HCT116 (cell line): ENCODE measurements at regions not wholly inside any gene's neighbourhood (a gene's known extent, or its start where the extent isn't known, plus 50 kb on each side); places are given as distances from the start of the nearest gene placed in this dataset.

ENCODE experiments used
- ATAC-seq: fragments of 200-7000 bp; cut with Tn5 transposase; 2 replicates; pipeline ENCODE4 v1.9.1; 2020; ENCODE audit warnings: mild to moderate bottlenecking, moderate library complexity
- BruUV-seq: library from RNA; stranded (reverse); fragments of 400-500 nt; replicated peaks from 2 replicates; lab custom pipeline; 2021; lab: Mats Ljungman, UMichigan
- CTCF ChIA-PET: fragments of 300-600 bp; sonication (Branson Sonifier 250); formaldehyde crosslinking; loops from one replicate; lab custom pipeline; 2021; ENCODE audit warnings: antibody characterized with exemption; lab: Charles Lee
- POLR2A ChIA-PET: fragments of 300-600, 350-600 bp; sonication (Branson Sonifier 250); formaldehyde crosslinking; loops from one replicate; lab custom pipeline; 2021; ENCODE audit warnings: antibody characterized with exemption; lab: Charles Lee
- RAD21 ChIA-PET, 2 experiments: fragments of 300-600 bp; sonication (Branson Sonifier 250); formaldehyde crosslinking; loops; one replicate each; lab custom pipeline; 2023; ENCODE audit warnings: low total read pairs in 2 of 2; ENCODE audit not compliant: uncharacterized antibody in 2 of 2, unreplicated experiment in 2 of 2, low non-redundant PET in 1 of 2; lab: Charles Lee
- DNase-seq: peaks from one replicate; pipeline ENCODE4 v3.0.0-alpha.2; 2010; ENCODE audit warnings: low read depth, low spot score
- H2AFZ ChIP-seq: fragments of 200-600 bp; shearing (Covaris generic), sonication (generic); 2 replicates; pipeline ENCODE4 v1.6.1; 2017; ENCODE audit warnings: low read depth, mixed run types, mixed read lengths, antibody characterized with exemption, low read length; ENCODE audit not compliant: poor library complexity, severe bottlenecking
- H3K27ac ChIP-seq: 2 replicates; pipeline ENCODE4 v1.5.1; 2012; ENCODE audit warnings: low read depth, low read length
- H3K27me3 ChIP-seq: fragments of 200-600 bp; sonication (generic); 2 replicates; pipeline ENCODE4 v1.6.1; 2016; ENCODE audit warnings: mixed run types, low read length, mixed read lengths; ENCODE audit not compliant: insufficient read depth
- H3K36me3 ChIP-seq, 2 experiments: fragments of 200-500 bp in 1 of 2; fragments of 200-600 bp in 1 of 2; sonication (Bioruptor generic) in 1 of 2; sonication (generic) in 1 of 2; 2 replicates each; pipeline versions ENCODE4 v1.5.1 to v1.6.1; 2014 to 2016; ENCODE audit warnings: low read length in 2 of 2, inconsistent platforms in 1 of 2, mixed read lengths in 1 of 2, mixed run types in 1 of 2; ENCODE audit not compliant: insufficient read depth in 2 of 2, control insufficient read depth in 1 of 2
- H3K4me1 ChIP-seq, 2 experiments: fragments of 200-600 bp in 1 of 2; sonication (generic) in 1 of 2; 2 replicates each; pipeline versions ENCODE4 v1.5.1 to v1.6.1; 2012 to 2017; ENCODE audit warnings: low read length in 2 of 2, inconsistent platforms in 1 of 2, mild to moderate bottlenecking in 1 of 2, mixed read lengths in 1 of 2, mixed run types in 1 of 2, moderate library complexity in 1 of 2; ENCODE audit not compliant: insufficient read depth in 2 of 2, control insufficient read depth in 1 of 2
- H3K4me2 ChIP-seq: fragments of 200-600 bp; sonication (generic); 2 replicates; pipeline ENCODE4 v1.6.1; 2017; ENCODE audit warnings: mixed run types, low read length, mixed read lengths
- H3K4me3 ChIP-seq, 2 experiments: fragments of 200-600 bp in 1 of 2; sonication (generic) in 1 of 2; replicated peaks in 1 of 2; 2 replicates each; pipeline ENCODE4 v1.5.1; 2011 to 2016; ENCODE audit warnings: low read length in 2 of 2, control low read depth in 1 of 2, low read depth in 1 of 2, mild to moderate bottlenecking in 1 of 2, mixed read lengths in 1 of 2, mixed run types in 1 of 2
- H3K79me2 ChIP-seq: fragments of 200-600 bp; sonication (generic); 2 replicates; pipeline ENCODE4 v1.6.1; 2017; ENCODE audit warnings: mild to moderate bottlenecking, mixed run types, low read length, moderate library complexity, mixed read lengths; ENCODE audit not compliant: insufficient read depth
- H3K9ac ChIP-seq: fragments of 200-600 bp; sonication (generic); 2 replicates; pipeline ENCODE4 v1.6.1; 2016; ENCODE audit warnings: low read length, mixed read lengths
- H3K9me2 ChIP-seq: fragments of 200-600 bp; sonication (generic), shearing (Covaris generic); 2 replicates; pipeline ENCODE4 v1.6.1; 2017; ENCODE audit warnings: mixed run types, mild to moderate bottlenecking, moderate library complexity; ENCODE audit not compliant: insufficient read depth
- H3K9me3 ChIP-seq, 2 experiments: fragments of 200-500 bp in 1 of 2; fragments of 200-600 bp in 1 of 2; sonication (Bioruptor generic) in 1 of 2; sonication (generic) in 1 of 2; 2 replicates each; pipeline ENCODE4 v1.6.1; 2014 to 2017; ENCODE audit warnings: low read length in 2 of 2, mixed read lengths in 2 of 2, inconsistent platforms in 1 of 2, low read depth in 1 of 2, mild to moderate bottlenecking in 1 of 2, mixed run types in 1 of 2, moderate library complexity in 1 of 2; ENCODE audit not compliant: control insufficient read depth in 1 of 2, insufficient read depth in 1 of 2
- H4K20me1 ChIP-seq: fragments of 200-600 bp; sonication (generic), shearing (Covaris generic); 2 replicates; pipeline ENCODE4 v1.6.1; 2017; ENCODE audit warnings: mixed run types, mild to moderate bottlenecking, moderate library complexity; ENCODE audit not compliant: insufficient read depth
- CBX3 ChIP-seq: IDR thresholded peaks from 2 replicates; pipeline ENCODE4 v1.6.1; 2012; ENCODE audit warnings: low read depth
- EGR1 ChIP-seq: IDR thresholded peaks from 2 replicates; pipeline ENCODE4 v1.6.1; 2012; ENCODE audit warnings: low read depth
- EZH2 ChIP-seq: fragments of 200-600 bp; sonication (generic); IDR thresholded peaks from 2 replicates; pipeline ENCODE4 v1.6.1; 2017; ENCODE audit warnings: antibody characterized with exemption, mixed run types
- EZH2phosphoT487 ChIP-seq: fragments of 200-600 bp; IDR thresholded peaks from 2 replicates; pipeline ENCODE4 v1.6.1; 2018; ENCODE audit warnings: antibody characterized with exemption, borderline replicate concordance
- FOSL1 ChIP-seq: IDR thresholded peaks from 2 replicates; pipeline ENCODE4 v1.6.1; 2012; ENCODE audit warnings: low read depth
- RAD21 ChIP-seq: IDR thresholded peaks from 2 replicates; pipeline ENCODE4 v1.6.1; 2012; ENCODE audit warnings: low read depth, mild to moderate bottlenecking
- SP1 ChIP-seq: IDR thresholded peaks from 2 replicates; pipeline ENCODE4 v1.6.1; 2012; ENCODE audit warnings: low read depth
- TCF7L2 ChIP-seq: IDR thresholded peaks from 2 replicates; pipeline ENCODE4 v1.7.0; 2011; ENCODE audit warnings: borderline replicate concordance, inconsistent platforms; ENCODE audit not compliant: insufficient read depth, insufficient read length; ENCODE audit errors: extremely low read depth
- intact Hi-C: fragments of 100-400 bp; cut with micrococcal nuclease; formaldehyde crosslinking; loops from 2 replicates; pipeline ENCODE4 v1.10.0; 2022
- TF ChIP-seq, protein P1 (sequence below): IDR thresholded peaks from 2 replicates; pipeline ENCODE4 v1.6.1; 2011; ENCODE audit warnings: mild to moderate bottlenecking, low read length, moderate library complexity; ENCODE audit not compliant: insufficient replicate concordance; ENCODE audit errors: extremely low read depth
- TF ChIP-seq, protein P2 (sequence below), 3 experiments: fragments of 200-600 bp in 1 of 3; sonication (generic) in 1 of 3; IDR thresholded peaks in 2 of 3; conservative IDR thresholded peaks in 1 of 3; 2 replicates each; pipeline ENCODE4 v1.5.1; 2012 to 2017; ENCODE audit warnings: low read depth in 2 of 3, low read length in 2 of 3, antibody characterized with exemption in 1 of 3, borderline replicate concordance in 1 of 3, control low read depth in 1 of 3, mild to moderate bottlenecking in 1 of 3, mixed read lengths in 1 of 3, mixed run types in 1 of 3, moderate library complexity in 1 of 3; ENCODE audit not compliant: insufficient read depth in 1 of 3
- TF ChIP-seq, protein P3 (sequence below): IDR thresholded peaks from 2 replicates; pipeline ENCODE4 v1.6.1; 2012
- TF ChIP-seq, protein P4 (sequence below): IDR thresholded peaks from 2 replicates; pipeline ENCODE4 v1.6.1; 2012; ENCODE audit warnings: low read depth

DNA sequence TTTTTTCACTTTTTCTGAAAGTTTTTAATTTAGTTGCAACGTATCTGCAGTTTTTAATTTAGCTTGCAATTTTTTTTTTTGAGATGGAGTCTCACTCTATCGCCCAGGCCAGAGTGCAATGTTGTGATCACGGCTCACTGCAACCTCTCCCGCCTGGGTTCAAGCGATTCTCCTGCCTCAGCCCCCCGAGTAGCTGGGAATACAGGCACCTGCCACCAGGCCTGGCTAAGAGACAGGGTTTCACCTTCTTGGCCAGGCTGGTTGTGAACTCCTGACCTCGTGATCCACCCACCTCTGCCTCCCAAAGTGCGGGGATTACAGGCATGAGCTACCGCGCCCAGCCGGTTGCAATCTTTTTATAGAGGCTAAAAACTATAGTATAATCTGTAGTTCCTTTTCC, 142.9 kb upstream of the ALCAM start (continued):
- TF ChIP-seq TCF7L2 (no peak), SP1 (no peak), RAD21 (no peak), CBX3 (no peak), EGR1 (no peak), EZH2 (no peak)
- TF ChIP-seq, protein P1, sequence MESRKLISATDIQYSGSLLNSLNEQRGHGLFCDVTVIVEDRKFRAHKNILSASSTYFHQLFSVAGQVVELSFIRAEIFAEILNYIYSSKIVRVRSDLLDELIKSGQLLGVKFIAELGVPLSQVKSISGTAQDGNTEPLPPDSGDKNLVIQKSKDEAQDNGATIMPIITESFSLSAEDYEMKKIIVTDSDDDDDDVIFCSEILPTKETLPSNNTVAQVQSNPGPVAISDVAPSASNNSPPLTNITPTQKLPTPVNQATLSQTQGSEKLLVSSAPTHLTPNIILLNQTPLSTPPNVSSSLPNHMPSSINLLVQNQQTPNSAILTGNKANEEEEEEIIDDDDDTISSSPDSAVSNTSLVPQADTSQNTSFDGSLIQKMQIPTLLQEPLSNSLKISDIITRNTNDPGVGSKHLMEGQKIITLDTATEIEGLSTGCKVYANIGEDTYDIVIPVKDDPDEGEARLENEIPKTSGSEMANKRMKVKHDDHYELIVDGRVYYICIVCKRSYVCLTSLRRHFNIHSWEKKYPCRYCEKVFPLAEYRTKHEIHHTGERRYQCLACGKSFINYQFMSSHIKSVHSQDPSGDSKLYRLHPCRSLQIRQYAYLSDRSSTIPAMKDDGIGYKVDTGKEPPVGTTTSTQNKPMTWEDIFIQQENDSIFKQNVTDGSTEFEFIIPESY: no peak
- TF ChIP-seq, protein P2, sequence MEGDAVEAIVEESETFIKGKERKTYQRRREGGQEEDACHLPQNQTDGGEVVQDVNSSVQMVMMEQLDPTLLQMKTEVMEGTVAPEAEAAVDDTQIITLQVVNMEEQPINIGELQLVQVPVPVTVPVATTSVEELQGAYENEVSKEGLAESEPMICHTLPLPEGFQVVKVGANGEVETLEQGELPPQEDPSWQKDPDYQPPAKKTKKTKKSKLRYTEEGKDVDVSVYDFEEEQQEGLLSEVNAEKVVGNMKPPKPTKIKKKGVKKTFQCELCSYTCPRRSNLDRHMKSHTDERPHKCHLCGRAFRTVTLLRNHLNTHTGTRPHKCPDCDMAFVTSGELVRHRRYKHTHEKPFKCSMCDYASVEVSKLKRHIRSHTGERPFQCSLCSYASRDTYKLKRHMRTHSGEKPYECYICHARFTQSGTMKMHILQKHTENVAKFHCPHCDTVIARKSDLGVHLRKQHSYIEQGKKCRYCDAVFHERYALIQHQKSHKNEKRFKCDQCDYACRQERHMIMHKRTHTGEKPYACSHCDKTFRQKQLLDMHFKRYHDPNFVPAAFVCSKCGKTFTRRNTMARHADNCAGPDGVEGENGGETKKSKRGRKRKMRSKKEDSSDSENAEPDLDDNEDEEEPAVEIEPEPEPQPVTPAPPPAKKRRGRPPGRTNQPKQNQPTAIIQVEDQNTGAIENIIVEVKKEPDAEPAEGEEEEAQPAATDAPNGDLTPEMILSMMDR (IDR thresholded peaks at IDR 0.05 in 2 of 3, conservative IDR thresholded peaks at IDR 0.05 in 1 of 3; ENCODE audit: borderline replicate concordance in 1 of 3, insufficient read depth in 1 of 3, low read depth in 2 of 3, low read length in 2 of 3): no peak
- TF ChIP-seq, protein P3, sequence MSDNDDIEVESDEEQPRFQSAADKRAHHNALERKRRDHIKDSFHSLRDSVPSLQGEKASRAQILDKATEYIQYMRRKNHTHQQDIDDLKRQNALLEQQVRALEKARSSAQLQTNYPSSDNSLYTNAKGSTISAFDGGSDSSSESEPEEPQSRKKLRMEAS: no peak
- TF ChIP-seq, all 23 proteins: peak for 0

DNA sequence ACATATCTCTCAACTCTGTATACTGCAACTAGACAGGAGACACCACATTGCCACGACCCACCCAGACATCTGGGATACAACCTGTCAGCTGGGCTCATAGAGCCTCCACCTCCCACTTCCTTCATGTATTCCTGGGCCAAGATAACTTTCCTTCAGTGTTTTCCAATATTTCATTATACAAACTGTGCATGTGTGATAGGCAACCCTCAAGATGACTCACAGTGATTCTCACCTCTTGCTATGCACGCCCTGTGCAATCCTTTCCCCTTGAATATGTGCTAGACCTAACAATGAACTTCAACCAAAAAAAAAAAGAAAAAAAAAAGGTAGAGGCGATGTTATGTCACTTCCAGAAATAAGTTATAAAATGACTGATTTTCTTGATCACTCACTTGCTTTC, 138.0 kb upstream of the ALCAM start:
- H4K20me1 ChIP-seq: no peaks in the 10 kb centered on the region
- ATAC-seq (no peak), DNase-seq (no peak)
- ChIA-PET POLR2A (no interaction called here), CTCF (no interaction called here), RAD21 (no interaction called here)
- no peak for TF ChIP-seq EGR1
- TF ChIP-seq, protein P4, sequence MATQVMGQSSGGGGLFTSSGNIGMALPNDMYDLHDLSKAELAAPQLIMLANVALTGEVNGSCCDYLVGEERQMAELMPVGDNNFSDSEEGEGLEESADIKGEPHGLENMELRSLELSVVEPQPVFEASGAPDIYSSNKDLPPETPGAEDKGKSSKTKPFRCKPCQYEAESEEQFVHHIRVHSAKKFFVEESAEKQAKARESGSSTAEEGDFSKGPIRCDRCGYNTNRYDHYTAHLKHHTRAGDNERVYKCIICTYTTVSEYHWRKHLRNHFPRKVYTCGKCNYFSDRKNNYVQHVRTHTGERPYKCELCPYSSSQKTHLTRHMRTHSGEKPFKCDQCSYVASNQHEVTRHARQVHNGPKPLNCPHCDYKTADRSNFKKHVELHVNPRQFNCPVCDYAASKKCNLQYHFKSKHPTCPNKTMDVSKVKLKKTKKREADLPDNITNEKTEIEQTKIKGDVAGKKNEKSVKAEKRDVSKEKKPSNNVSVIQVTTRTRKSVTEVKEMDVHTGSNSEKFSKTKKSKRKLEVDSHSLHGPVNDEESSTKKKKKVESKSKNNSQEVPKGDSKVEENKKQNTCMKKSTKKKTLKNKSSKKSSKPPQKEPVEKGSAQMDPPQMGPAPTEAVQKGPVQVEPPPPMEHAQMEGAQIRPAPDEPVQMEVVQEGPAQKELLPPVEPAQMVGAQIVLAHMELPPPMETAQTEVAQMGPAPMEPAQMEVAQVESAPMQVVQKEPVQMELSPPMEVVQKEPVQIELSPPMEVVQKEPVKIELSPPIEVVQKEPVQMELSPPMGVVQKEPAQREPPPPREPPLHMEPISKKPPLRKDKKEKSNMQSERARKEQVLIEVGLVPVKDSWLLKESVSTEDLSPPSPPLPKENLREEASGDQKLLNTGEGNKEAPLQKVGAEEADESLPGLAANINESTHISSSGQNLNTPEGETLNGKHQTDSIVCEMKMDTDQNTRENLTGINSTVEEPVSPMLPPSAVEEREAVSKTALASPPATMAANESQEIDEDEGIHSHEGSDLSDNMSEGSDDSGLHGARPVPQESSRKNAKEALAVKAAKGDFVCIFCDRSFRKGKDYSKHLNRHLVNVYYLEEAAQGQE: no peak
- no peak for TF ChIP-seq FOSL1
- TF ChIP-seq, protein P2 (IDR thresholded peaks at IDR 0.05 in 2 of 3, conservative IDR thresholded peaks at IDR 0.05 in 1 of 3; ENCODE audit: borderline replicate concordance in 1 of 3, insufficient read depth in 1 of 3, low read depth in 2 of 3, low read length in 2 of 3): no peak
- no peak for TF ChIP-seq EZH2phosphoT487
- intact Hi-C loops: no loop called here
- no peak overlapping the region for H3K27ac ChIP-seq
- H3K9me2 ChIP-seq: no peaks in the 10 kb centered on the region
- no TSS peak for BruUV-seq
- no peaks in the 10 kb centered on the region for H3K79me2 ChIP-seq
- H3K27me3 ChIP-seq: no peaks in the 10 kb centered on the region
- no peaks in the 10 kb centered on the region for H3K9me3 ChIP-seq
- H3K4me1 ChIP-seq: no peaks in the 10 kb centered on the region
- no peak overlapping the region for H3K4me3 ChIP-seq
- no peak overlapping the region for H3K4me2 ChIP-seq
- no peak overlapping the region for H2AFZ ChIP-seq
- H3K36me3 ChIP-seq: no peaks in the 10 kb centered on the region
- no peak overlapping the region for H3K9ac ChIP-seq
